ENCODE measurements at regions not wholly inside any gene's neighbourhood (a gene's known extent, or its start where the extent isn't known, plus 50 kb on each side); places are given as distances from the start of the nearest gene placed in this dataset.
A peak's percentile ranks its signal among the peaks of the same experiment; 100 is the strongest.

- no peak for DNase-seq
These were observed 587.6 kb downstream of the NPHP4 start for GRCh38 chr1:5404412-5405203.

DNA sequence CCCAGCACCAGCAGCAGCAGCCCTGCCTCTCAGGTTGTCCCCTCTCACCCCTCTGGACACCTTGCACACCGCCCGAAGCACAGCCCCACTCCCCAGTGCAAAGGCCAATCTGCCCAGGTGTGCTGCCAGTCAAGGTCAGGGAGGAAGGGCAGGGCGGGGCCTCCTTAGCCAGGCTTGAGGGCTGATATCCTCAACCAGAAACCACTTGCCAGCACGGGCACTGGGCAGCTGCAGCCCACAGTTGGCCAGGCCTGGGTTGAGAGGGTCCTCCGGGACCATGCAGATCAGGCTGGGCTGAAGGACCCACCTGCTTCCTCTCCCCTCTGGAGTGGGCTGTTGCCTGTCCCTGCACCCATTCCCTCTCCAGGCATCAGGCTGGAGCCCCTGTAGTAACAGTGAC is 588.3 kb downstream of the NPHP4 start:
- DNase-seq, result no peak

- DNase-seq, result no peak
These were observed 589.6 kb downstream of the NPHP4 start for GRCh38 chr1:5402618-5403017.

GRCh38 chr1:5399771-5400170 is 592.5 kb downstream of the NPHP4 start:
- no peak for DNase-seq

DNA sequence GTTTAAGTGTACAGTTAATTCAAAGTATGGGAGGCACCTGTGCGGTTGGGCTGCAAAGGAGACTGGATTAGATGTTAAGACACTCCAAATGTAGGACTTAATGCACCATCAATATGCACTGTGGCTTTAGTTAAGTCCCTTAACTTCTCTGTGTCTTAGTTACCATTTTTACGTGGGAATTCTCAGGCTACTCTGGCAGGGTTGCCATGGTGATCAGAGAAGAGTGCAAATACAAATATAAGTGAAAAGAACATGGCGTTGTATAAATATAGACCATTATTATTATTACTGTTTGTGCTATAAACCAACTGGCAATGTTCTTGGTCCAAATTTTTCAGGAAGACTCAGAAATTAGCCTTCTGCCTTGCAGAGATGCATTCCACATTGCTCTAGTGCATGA is 595.6 kb downstream of the NPHP4 start:
- DNase-seq, result no peak

DNA sequence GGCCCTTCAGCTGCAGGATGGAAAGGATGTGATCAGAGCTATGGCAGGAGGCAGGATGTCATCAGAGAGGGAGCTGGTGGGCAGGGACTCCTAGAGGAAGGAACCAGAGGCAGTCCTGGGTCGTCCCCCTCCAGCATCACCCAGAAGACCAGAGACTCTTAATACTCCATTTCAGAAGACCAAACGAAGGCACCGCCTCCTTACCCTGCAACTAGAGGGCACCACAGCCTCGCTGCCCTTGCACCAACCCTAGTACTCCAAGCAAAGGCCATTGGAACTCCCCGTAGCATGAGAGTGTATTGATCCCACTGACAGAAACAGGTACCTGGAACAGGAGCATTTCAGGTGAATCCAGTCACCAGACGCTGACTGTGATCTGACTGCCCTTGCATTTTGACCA is 598.1 kb downstream of the NPHP4 start:
- no peak for DNase-seq

- no peak for DNase-seq
These were observed 598.6 kb downstream of the NPHP4 start for GRCh38 chr1:5393603-5394002.

DNA sequence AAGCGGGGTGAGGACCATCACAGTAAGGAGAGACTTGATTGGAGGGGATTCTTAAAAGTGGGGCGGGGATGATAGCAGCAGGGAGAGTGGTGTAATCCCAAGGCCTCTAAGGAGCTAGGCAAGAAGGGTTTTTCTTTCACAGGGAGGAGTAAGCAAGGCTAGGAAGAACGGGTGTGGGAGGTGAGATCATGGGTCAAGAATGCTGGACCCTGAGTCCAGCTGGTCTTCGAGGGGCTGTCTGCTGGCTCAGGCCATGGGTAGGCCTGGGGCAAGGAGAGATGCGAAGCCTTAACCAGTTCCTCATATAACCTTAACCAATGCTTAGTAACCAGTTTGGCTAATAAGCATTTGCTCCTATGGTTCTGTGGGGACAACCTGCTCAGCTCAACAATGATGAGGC is 599.1 kb downstream of the NPHP4 start:
- DNase-seq, result no peak

DNA sequence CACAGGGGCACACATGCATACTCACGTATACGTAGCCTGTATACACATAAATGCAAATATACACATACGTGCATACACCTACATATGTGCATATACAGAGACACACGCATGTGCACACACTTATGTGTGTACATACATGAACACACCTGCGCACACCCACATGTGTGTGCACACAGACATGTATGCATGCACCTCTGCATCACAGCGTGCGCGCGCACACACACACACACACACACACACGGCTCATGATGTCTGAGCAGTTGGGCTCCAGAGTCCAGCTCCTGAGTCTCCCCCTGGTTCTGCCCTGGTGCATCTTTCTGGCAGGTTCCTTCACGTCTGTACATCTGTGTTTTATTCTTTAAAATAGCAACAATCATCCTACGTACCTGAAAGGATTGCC is 600.5 kb downstream of the NPHP4 start:
- no peak for DNase-seq

DNA sequence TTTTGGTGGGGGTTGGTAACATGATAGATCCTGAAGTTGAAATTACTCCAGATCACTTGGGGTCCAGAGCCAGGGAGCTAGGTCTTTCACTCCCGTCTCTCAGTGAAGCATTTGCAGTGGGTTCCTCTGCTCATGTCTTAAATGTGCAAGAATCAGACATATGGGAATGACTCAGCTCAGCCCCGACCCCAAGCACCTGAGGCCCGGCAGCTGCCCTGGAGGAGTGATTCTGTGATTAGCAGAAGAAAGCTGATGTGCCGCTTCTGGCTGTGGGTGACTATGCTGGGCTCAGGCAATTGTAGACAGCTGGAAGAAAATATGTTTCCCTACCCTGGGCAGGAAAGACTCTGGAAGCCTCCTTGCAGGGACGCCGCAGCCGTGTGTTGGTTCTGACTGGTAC is 601.7 kb downstream of the NPHP4 start:
- DNase-seq, result no peak

DNA sequence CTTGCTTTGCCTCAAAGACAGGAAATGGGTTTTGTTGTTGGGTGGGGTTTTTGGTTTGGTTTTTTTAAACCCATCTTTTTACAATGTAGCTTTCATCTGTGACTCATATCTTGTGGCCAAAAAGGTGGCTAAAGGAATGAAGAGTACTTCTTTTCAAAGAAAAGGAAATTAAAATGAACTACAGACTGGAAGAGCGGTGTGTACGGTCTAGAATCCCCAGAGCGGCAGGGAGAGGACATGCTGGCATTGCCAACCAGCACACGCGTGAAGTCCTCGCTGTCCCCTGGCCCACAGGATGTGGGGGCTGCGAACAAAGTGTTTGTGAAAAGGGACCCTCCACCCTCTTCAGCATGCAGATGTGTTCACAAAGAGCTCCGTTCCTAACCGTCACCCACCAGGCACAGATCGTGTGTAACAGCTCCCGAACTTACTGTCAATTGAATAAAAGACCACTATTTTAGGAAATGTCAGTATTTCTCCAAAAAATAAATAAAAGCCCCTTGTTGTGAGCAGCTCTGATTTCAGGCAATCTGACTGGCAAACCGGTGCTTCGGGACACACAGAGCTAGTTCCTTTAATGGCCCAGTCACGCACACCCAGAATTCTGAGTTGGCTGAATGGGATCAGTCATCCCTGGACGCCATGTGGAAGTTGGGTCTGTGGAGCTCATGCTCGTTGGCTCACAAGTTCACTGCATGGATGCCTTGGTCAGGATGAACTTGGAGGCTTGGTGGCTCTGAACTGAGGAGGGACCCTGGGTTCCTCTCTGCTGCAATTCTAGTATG is 602.9 kb downstream of the NPHP4 start:
- DNase-seq, result no peak

DNA sequence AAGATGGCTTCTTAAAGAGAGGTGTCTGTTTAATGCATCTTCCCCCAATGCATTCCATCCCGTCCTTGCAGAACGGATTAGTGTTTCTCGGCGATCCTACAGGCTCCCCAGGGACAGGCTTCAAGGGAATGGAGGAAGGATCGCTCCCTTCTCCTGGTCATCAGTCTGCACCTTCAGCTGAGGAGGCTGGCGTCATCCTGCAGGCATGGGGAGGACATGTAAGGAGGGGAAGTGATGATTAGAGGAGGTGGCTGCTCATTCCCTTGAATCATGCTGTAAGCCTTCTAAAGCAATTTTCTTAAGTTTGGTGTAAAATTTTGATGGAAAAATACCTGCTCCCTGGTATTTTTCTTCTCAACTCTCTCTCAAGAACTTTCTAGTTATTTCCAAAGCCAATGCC is 603.6 kb downstream of the NPHP4 start:
- DNase-seq, result no peak

DNA sequence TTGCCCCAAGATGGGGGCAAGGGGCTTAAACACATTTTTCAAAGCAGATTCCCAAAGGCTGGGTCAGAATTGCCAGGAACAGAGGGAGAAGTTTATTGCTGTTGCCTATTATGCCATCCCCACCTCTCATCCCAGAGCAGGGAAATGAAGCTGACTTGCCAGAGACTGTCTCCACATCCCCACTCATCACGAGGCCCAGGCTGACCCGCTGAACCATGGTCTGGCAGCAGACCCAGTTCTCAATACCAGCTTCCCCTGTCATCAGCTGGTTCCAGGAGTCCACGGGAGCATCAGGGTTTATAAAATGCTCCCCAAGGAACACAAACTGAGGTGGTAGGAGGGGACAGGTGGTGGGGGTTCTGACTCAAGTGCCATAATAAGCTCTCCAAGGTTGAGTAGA is 605.9 kb downstream of the NPHP4 start:
- DNase-seq, result no peak

DNA sequence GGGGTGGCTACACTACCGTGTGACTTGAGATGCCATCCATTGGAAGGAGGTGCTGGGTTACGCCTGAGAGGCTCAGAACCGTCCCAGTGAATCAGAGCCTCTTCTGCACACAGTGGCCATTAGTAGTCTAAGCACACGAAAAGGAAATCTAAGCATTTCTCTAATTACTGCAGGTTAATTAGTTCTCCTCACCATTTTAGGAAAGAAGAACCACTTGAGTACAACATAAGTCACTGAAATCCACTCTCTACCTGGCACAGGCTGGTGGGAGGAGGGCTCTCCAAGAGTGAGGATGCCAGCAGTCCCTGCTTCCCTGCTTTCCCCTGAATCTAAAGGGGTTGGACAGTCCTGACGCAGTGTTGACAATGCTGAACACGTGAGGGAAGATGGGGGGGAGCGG is 606.3 kb downstream of the NPHP4 start:
- DNase-seq, result no peak

DNA sequence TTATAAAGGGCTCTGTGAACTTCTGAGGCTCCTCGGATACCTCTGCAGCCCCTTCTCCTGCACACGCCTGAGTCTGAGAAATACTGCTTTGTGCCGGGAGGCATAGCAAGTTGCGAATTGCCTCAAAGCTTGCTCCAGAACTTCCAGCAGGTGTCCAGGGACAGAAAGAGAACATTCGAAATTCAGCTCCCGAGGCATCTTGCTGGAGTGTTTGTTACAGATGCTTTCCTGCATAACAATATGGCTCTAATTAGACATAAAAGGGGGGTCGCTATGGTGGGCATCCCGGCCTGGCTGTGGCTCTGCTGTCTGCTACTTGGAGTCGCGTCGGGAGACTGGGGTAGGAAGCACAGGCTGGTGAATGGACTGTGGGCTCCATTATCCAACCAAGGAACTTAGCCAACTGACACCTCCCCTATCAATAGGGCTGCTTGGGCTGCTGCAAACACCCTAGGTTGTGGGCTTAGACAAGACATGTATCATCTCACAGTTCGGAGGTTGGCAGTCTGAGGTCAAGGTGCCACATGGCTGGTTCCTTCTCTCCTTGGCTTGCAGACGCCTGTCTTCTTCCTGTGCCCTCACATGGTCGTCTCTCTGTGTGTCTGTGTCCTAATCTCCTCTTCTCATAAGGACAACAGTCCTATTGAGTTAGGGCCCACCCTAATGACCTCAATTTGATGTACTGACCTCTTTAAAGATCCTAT is 607.0 kb downstream of the NPHP4 start:
- no peak for DNase-seq

DNA sequence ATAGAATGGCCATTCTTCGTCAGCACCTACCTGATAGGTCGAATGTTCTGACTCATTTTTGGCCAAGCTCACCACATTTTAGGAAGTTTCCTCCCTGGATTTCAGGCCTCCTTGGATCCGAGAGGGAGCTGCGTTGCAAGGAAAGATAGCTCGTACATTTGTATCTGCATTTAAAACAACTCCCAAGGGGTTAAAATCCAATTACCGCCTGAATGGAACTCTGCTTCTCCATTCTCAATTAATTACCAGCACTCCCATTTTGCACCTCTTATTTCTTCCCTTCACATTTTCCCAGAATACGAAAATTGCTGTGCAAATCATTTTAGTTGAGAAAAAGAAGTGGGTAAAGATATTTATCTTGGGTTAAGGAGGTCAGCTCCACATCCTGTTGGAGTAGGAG is 610.7 kb downstream of the NPHP4 start:
- DNase-seq, result no peak

- peak; percentile 0 for DNase-seq
These were observed 613.0 kb downstream of the NPHP4 start for GRCh38 chr1:5379176-5379759.

- no peak for DNase-seq
These were observed 615.5 kb downstream of the NPHP4 start for GRCh38 chr1:5376538-5377247.

DNA sequence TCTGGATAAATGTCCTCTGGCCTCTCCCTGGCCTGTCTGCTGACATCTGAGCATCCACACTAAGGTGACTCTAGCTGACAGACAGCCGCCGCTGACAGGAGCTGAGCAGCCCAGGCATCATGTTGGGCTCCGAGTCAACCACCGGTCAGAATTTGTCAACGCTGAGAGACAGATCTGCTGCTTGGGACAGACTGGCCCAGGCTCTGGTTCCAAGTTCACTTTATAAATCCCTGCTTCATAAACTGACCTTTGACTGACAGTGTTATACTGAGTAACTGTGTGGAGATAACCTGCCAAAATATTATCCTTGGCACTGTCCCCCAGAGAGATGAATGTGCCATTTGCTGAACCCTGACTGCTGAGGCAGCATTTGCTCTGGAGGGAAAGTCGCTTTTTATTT is 616.7 kb downstream of the NPHP4 start:
- no peak for DNase-seq

DNA sequence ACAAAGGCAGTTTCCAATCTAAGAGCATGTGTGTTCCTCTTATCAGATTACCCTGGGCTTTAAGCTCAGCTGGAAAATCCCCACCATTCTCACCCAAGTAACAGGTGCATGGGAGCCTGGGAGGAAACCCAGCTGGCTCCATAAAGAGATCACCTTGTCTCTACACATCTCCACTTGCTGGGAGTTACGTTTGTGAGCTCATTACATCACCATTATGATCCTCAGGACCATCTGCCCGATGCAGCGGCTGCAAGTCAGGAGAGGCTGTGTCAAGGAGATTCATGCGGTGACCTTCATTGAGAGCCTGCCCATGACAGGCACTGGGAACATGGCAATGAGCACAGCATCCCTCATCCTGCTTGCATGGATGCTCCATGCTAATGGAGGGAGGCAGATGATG is 618.0 kb downstream of the NPHP4 start:
- no peak for DNase-seq

GRCh38 chr1:5373281-5373680 is 618.9 kb downstream of the NPHP4 start:
- DNase-seq, result no peak

- no peak for DNase-seq
These were observed 621.0 kb downstream of the NPHP4 start for GRCh38 chr1:5371270-5371669.

GRCh38 chr1:5370311-5370710 is 621.9 kb downstream of the NPHP4 start:
- DNase-seq, result no peak
